ENCODE measurements at regions not wholly inside any gene's neighbourhood (a gene's known extent, or its start where the extent isn't known, plus 50 kb on each side); places are given as distances from the start of the nearest gene placed in this dataset.
A peak's percentile ranks its signal among the peaks of the same experiment; 100 is the strongest.

DNA sequence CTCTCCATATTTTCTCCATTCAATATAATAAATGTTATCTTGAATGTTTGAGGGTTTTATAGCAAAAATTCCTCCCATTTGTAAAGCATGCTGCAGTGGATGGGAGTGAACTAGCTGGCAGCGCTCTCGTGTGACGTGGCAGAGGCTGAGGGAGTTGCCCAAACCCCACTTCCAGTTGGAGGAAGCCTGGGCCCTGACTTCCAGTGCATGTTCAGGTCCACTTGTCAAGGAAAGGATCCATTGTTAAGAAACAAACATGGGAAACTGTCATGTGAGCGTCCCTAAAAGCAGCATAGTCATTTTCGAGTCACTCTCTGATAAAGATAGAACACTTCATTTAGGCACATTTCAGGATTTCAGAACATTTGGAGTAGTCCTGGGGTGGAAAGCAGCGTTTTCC lies 116.6 kb downstream of the SLC25A47 start:
- DNase-seq = no peak

DNA sequence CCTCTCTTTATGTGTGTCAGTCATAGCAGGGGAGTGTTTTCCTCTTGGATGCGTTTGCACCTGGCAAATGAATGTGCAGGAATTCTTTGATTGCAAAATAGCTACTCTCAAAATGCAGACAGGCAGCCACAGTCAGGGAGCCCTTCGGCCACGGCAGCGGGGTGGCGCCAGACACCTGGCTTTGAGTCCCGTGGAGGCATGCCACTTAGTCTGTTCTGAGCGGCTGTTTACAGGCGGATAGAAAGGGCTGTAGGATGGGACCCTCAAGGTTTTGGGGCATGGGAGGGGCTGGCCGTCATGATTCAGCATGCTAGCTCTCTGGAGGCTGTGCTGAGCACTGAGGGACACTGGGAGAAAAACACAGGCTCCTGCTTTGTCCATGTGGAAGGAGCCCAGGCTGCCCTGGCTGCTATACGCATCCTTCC lies 117.1 kb downstream of the SLC25A47 start:
- DNase-seq = peak; percentile 32

DNA sequence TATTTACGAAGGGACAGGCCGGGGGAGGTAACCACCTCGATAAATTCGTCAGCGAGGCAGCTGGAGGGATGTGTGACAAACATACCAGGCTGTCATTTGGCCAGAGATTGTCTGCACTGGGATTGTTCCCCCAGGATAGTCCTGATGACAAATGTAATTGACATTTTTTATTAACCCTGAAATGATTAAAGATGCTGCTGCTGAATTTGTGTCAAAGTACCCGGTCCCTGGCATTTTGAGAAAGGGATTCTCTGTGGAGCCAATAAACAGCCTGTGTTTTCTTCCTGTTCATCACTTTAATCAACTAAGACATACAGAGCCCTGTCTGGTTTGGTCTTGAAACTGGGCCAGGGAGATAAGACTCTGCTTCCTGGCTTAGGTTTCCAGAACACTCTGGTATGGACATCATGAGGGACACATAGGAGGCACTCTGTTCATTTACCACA lies 117.6 kb downstream of the SLC25A47 start:
- DNase-seq = no peak

DNA sequence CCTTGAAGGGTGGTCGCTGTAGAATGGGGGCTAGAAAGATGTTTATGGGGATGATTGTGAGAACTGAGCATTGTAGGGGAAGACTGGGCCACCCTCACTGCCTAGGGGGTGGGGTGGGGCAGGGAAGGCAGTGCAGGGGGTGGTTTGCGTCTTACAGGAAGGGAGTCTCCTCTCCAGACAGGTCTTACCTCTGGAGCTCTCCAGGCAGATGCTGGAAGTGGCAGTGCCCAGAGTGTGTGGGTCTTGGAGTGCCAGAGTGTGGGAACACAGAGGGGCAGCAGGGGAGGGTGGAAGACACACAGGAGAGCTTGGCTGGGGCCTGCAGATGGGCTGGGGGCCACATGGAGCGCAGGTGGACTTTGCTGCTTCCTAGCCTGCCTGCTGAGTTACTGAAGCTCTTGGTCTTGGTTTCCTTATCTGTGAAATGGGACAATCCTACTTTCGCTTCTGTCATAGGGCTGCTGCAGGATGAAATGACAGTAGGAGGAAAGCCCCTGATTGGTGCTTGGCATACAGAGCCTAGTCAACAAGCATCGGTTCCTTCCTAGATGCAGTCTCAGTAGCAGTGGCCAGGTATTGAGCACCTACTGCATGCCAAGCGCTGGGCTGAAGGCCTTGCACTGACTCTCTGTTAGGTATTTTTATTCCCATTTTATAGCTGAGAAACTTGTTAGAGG lies 118.3 kb downstream of the SLC25A47 start:
- no peak for DNase-seq

DNA sequence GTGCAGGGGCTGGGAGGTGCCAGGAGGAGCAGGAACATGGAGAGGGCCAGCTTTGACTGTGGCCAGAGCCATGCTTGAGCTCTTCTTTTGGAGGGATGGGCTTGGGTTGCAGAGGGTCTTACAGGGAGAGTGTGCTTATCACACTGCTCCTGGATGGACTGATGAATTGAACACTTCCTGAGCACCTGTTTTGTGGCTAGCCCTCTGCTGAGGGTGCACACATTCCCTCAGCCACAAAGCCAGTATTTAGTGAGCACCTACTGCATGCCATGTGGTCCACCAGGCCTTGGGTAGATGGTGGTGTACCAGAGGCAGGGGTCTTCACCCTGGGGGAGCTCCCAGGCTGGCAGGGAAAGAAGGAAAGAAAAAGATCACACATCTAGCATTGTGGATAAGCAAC lies 118.9 kb downstream of the SLC25A47 start:
- no peak for DNase-seq

DNA sequence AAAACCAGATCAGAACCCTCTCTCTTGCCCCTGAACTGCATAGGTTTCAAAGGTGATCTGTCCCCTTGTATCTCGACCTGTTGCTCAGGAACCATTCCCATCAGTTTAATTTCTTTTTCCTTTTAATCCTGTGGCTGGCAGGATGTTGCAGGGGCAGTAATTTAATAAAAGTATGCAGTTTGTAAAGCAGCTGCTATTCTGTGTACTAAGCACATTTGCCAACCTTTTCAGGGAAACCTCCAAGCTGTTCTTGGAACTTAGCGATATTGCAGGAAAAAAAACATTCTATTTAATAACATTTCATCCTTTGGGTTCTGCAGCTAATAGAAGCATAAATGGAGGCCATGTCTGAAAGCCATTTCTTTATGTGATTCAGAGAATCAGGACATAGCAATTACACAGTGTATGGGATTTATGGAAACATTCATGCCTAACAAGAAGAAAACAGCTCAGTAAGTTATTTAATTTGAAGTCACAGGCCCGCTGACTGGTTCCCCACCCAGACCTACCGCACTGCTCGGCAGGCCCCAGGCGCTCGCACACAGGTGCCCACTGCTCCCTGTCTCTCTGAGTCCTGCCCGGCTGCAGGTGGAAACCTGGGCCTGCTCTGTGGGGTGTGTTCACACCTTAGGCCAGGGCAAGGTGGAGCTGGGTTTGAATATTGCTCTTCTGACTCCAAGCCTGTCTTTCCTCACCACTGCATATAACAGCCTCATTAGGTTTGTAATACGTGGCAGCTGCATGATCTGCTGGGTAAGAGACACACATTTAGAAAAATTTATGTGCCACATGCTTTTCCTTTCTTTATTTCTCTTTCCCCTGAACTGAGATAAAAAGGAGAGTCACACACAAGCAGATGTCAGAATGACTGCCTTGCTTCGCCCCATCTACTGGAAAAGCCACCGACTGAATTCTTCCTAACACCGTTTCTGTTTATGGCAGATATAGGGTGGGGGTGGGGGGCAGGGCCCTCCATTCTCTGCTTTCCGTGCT lies 119.7 kb downstream of the SLC25A47 start:
- no peak for DNase-seq

DNA sequence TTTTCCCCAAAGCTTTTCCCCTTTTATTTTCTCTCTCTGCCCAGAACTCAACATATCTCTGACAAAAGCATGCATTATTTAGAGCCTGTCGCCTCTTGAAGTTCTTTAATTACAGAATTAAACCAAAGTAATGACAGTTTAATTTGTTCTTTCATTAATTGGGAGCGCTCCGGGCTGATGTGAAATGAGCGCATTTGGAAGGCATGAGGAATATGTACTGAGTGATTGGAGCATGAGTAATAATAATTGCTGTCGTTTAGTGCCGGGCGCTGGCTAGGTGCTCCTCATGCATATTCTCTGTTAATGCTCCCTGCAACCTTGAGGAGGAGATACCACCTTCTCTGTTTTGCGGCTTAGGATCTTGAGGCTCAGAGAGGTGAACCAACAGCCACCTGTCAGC lies 120.5 kb downstream of the SLC25A47 start:
- no peak for DNase-seq

DNA sequence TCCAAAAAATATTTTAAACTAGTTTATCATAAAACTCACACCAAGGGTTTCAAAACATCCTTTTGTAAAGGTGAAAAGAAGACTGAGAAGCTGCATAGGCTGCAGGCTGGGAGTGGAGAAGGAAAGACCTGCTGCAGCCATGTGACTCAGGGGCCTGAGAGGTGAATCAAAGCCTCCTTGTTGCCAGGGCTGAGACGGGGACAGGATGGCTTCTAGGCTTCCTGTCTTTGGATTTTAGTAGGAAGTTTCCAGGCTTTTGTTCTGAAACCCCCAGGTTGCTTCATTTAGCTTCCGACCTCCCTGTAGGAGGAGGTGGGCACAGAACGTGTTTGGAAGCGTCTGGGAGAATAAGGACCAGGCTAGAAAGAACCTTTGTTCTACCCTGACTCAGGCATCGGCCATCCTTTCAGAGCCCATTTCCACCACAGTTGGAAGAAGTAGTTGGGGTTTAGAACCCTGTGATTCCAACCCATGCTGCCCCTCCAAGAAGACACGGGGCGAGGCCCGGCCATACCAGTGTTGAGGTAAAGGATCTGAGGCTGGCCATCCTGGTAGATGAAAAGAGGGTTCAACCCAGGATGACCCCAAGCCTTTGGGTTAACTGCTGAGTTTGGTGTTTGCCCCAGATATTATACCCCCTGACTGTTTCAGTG lies 122.4 kb downstream of the SLC25A47 start:
- no peak for DNase-seq

DNA sequence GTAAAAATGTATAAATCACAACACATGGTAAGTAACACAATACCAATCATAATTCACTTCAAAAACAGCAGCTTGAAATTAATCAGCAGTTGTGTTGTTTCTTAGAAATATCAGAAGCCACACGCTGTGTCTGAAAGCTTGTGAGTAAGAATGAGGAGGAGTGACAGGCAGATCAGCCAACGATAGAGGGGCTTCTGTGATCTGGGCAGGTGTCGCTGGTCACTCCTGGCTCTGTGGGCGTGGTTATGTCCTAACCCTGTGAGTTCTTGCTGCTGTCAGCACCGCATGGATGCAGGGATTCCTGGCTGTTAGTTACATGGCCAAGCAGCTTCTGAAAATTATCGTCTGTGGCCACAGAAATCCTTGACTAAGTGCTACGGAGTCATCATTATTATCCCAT lies 123.4 kb downstream of the SLC25A47 start:
- DNase-seq = no peak

DNA sequence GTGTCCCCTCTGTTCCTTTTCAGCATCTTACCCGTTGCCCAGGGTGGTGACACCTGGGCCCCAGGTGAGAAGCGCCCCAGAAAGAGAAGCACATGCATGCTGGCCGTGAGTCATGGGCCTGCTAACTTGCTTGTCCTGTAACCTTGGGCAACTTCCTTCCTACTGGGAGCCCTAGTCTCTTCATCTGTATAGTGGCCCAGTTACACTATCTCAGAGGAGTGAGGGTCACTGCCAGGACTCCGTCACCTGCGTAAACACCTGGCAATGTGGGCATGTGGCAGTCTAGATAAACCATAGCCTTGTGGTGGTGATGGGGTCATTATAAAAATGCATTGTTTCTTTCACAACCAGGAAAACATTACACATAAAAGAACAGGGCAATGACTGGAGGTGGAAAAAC lies 125.2 kb downstream of the SLC25A47 start:
- DNase-seq = no peak

DNA sequence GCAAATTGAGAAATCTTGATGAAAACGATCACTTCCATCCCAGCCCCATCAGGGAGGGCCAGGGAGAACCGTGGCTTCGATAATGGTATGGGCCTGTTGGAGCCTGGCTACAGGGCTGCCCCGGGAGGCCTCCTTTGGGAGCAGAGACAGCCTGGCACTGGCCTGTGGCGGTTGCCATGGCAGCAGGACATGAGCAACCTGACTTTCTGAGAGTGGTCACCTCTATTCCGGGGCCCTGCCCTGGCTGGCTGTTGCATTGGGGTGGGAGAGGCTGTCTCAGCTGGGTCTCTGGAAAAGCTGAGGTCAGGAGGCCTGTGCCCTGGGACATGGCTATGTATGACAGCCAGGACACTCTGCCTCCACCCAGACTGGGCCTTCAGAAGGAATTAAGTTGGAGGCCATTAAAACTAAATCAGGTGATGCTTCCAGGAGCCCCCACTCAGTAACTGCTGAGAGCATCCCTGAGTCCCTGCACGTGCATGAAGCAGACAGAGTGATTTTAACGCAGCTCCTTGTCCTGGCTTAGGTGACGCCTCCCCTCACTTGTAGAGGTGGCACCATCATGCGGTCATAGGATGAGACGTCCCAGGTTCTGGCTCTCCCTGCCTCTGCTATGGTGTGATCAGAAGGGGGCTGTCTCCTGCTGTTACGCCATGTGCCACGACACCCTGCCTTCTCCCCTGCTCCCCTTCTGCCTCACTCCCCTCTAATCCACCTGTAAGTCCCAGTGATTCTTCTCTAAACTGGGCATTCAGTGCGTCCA lies 126.3 kb downstream of the SLC25A47 start:
- DNase-seq = no peak

DNA sequence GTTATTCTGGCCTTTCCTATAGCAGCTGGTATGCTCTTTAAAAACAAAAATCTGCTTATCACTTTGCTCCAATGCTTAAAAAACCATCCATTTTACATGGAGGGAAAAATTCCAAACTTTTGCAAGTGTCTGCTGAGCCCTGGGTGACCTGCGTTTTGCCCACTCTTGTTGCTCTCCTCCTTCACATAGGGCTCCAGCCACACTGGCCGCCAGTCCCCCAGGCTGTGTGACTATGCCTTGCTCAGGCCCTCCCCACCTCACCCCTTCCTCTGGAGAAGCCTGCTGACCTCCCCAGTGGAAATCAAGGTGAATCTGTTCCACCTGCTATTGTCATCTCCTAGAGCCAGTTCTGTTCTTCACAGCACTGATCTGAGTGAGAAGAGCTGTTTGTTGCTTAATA lies 126.9 kb downstream of the SLC25A47 start:
- no peak for DNase-seq

DNA sequence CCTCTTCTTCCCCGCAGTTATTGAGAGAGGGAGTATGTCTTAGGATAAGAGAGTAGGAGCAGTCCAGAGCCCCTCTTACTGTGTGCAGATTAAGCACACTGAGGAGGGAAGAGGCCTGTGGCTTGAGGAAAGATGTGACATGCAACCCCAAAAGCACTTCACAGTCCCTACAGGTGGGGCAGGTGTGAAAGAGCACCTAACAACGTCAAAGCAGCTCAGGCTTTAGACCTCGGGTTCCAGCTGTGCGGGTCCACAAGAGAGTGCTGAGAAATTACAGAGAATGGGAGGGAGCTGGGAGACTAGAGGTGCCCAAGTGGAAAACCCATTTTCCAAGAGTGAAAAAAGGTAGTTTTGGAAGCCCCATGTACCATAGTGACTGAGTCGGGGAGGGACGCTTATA lies 127.6 kb downstream of the SLC25A47 start:
- DNase-seq = no peak

DNA sequence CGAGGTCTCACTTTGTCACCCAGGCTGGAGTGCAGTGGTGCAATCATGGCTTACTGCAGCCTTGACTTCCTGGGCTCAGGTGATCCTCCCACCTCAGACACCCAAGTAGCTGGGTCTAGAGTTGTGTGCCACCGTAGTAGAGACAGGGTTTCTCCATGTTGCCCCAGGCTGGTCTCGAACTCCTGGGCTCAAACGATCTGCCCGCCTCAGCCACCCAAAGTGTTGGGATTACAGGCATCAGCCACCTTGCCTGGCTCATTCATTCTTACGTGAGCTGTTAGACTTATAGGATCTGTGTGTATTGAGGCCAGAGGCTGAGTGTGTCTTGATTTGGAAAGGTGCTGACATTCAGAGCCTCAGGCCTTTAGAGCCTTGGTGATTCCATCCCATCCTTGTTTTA lies 128.1 kb downstream of the SLC25A47 start:
- no peak for DNase-seq

DNA sequence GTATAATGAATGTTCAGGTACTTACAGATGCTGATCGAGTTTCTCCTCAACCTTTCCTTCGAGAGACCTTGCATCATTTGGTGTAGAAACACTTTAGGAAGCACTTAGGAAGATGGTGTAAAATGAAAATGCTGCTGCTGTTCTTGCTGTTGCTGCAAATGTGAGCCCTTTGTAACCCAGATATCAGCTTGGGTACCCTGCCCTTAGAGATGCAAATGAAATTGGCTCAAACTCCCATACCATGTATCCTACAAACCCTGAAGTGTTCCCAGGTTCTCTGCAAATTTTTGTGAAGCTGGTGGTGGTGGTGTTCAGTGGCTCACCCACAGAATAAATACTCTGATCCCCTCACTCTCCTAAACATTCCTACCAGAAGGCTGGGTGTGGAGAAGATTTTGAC lies 130.8 kb downstream of the SLC25A47 start:
- DNase-seq = no peak

DNA sequence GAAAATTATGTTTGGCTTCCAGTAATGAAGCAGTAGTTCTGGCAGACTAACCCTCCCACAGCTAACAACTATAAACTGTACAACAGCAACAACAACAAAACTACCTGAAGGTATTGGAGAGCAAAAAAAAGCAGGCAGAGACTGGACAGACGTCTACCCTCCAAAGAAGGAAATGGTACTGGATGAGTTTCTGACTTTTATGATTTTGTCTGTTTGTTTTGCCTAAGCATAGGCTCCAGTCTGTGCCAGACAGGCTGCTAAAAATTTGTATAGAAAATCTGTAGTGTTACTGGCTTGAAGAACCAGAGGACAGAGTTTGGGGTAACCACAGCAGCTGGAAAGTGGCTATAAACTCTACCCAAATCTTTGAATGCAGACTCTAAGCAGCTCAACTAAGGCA lies 131.3 kb downstream of the SLC25A47 start:
- DNase-seq = no peak

DNA sequence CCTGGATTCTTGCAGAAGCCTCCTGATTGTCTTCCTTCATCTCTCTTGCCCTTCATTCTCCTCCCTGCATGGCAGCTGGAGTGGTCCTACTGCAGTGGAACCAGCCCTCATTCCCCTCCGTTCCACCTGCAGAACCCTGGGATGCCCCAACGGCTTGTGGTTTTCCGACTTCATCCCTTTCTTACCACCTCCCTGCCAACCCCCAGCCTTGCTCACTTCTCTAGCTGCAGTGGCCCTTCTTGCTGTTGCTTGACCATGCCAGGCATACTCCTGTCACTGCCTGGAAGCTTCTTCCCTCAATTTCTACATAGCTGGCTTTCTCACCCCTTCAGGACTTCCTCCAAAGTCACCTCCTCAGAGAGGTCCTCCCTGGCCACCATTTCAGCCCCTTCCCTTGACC lies 123.3 kb downstream of the BEGAIN start:
- DNase-seq = no peak

DNA sequence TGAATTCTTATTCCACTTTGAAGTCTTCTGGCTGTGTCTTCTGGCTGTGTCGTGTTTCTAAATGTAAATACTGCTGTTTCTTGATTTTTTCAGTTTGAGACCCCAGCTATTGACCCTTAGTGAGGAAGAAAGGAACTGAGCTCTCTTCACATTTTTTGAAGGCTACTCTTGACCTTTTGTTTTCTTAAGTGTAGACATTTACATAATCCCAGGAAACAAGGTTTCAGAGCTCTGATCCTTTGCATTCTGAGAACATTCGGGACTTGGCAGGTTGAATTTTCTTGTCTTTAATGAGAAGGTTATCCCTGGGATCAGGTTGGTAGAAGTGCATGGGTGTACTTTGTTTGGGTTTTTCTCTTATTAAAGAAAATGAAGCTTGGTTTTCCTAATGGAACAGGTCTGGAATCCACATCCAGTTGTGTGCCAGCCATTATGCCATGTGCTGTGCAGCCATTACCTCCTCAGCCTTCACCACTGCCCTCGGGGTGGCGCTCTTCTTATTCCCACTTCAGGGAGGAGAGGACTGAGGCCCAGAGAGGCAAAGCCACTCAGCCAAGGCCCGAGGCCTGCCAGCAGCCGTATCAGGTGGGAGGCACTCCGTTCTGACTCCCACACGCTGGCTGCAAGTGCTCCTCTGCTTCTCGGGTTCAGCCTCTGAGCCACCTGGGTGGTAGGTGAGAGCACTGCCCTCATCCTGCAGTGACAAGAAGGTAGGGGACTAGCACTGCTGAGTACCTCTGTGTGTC lies 120.9 kb downstream of the BEGAIN start:
- DNase-seq = no peak

DNA sequence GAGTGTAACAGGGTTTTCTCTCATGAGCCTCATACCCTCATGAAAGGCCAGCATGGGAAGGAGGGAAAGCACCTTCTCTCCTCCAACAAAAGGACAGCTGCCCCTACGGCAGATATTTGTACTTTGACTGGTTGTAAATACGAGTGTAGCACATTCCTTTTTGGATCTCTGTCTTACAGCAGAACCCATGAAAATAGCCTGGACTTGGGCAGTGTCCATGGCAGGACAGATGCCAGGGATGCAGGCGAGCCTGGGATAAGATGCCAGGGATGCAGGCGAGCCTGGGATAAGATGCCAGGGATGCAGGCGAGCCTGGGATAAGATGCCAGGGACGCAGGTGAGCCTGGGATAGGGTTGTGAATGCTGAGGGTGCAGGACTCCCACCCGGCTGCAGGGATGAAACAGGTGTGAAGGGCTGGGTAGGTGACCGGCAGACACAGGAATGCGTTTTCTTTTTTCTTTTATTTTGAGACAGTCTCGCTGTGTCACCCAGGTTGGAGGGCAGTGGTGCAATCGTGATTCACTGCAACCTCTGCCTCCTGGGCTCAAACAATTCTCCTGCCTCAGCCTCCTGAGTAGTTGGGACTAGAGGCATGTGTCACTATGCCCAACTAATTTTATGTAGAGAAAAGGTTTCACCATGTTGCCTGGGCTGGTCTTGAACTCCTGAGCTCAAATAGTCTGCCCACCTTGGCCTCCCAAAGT lies 120.0 kb downstream of the BEGAIN start:
- DNase-seq = no peak

DNA sequence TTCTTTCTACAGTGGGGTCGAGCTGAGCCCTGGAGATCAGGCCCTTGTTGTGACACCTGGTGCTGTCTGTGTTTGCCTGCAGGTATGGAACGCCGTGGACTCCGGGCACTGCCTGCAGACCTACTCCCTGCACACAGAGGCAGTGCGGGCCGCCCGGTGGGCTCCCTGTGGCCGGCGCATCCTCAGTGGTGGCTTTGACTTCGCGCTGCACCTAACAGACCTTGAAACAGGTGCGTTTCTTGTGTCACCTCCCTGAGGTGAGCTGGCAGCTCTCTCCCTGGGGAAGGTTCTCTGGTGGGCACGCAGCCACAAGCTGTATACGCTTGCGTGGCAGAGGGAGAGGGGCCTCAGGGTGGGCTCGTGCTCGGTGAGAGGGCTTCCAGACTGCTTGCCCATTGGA lies 119.3 kb downstream of the BEGAIN start:
- no peak for DNase-seq

DNA sequence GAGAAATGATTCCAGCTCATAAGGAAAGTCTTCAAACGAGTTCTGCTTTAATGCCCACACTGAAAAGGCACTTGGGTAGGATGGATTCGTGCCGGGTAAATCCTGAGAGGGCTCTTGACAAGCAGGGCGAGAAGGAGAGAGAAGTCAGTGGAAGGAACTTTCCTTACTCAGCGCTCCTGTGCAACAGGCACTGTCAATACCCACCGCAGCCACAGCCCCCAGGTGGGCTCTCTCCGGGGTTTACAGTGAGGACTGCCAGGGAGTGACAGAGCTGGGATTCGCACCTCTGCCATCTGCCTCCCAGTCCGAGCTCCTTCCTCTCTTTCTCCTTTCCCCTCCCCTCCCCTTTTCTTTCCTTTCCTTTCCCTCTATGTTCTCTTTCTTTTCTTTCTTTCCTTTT lies 118.7 kb downstream of the BEGAIN start:
- no peak for DNase-seq

Data from CD4-positive, alpha-beta T cell treated with Interleukin-15 for 1 hour (primary cell).